Liver (tissue), 2 donors: ENCODE measurements at regions not wholly inside any gene's neighbourhood (a gene's known extent, or its start where the extent isn't known, plus 50 kb on each side); places are given as distances from the start of the nearest gene placed in this dataset.

ENCODE experiments used
- RXRA ChIP-seq, 2 donors: IDR thresholded peaks; 2 replicates each; pipeline ENCODE4 v1.6.1; 2017 to 2018; ENCODE audit warnings: antibody characterized with exemption in 2 of 2, mild to moderate bottlenecking in 1 of 2
- TF ChIP-seq, protein P1 (sequence below): IDR thresholded peaks from 2 replicates; pipeline ENCODE4 v1.6.1; 2016; ENCODE audit warnings: antibody characterized with exemption, mild to moderate bottlenecking
- donor health status: healthy.

DNA sequence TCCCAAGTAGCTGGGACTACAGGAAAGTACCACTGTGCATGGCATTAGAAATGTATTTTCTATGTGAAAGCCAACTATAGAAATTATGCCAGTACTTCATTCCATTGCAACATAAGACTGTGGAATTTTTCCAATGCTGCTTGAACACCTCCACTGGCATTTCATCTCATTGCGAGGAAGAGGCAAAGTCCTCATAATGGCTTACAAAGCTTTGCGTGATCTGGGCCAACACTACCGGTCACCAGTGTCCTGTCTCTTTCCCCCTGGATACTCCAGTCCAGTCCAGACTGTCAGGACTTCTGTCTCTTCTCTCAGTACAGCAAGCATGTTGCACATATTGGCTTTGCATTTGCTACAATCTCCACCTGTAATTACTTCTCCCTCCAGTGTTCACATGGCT lies 223.5 kb downstream of the GPD2 start:
- TF ChIP-seq, protein P1, sequence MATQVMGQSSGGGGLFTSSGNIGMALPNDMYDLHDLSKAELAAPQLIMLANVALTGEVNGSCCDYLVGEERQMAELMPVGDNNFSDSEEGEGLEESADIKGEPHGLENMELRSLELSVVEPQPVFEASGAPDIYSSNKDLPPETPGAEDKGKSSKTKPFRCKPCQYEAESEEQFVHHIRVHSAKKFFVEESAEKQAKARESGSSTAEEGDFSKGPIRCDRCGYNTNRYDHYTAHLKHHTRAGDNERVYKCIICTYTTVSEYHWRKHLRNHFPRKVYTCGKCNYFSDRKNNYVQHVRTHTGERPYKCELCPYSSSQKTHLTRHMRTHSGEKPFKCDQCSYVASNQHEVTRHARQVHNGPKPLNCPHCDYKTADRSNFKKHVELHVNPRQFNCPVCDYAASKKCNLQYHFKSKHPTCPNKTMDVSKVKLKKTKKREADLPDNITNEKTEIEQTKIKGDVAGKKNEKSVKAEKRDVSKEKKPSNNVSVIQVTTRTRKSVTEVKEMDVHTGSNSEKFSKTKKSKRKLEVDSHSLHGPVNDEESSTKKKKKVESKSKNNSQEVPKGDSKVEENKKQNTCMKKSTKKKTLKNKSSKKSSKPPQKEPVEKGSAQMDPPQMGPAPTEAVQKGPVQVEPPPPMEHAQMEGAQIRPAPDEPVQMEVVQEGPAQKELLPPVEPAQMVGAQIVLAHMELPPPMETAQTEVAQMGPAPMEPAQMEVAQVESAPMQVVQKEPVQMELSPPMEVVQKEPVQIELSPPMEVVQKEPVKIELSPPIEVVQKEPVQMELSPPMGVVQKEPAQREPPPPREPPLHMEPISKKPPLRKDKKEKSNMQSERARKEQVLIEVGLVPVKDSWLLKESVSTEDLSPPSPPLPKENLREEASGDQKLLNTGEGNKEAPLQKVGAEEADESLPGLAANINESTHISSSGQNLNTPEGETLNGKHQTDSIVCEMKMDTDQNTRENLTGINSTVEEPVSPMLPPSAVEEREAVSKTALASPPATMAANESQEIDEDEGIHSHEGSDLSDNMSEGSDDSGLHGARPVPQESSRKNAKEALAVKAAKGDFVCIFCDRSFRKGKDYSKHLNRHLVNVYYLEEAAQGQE, result peak; percentile 46
- peak in 1 of 2 donors; percentile 68 for TF ChIP-seq RXRA (IDR thresholded peaks at IDR 0.05)
